Large intestine (tissue), 3 donors: ENCODE measurements at regions not wholly inside any gene's neighbourhood (a gene's known extent, or its start where the extent isn't known, plus 50 kb on each side); places are given as distances from the start of the nearest gene placed in this dataset.

Experiments
- DNase-seq, 2 donors: peaks; one replicate each; pipeline versions ENCODE4 v3.0.0 to v3.0.0-alpha.2; 2013
- H3K27ac ChIP-seq: one replicate; pipeline ENCODE4 v1.5.1; 2013; ENCODE audit warnings: low read length
- H3K27me3 ChIP-seq: 2 replicates; pipeline ENCODE4 v1.6.1; 2013; ENCODE audit warnings: low read length; ENCODE audit not compliant: control insufficient read depth, insufficient read depth
- H3K36me3 ChIP-seq: 2 replicates; pipeline ENCODE4 v1.6.1; 2013; ENCODE audit warnings: low read length; ENCODE audit not compliant: control insufficient read depth, insufficient read depth
- H3K4me1 ChIP-seq: one replicate; pipeline ENCODE4 v1.6.1; 2013; ENCODE audit warnings: low read length; ENCODE audit not compliant: control insufficient read depth, insufficient read depth
- H3K4me3 ChIP-seq: one replicate; pipeline ENCODE4 v1.5.1; 2013; ENCODE audit warnings: low read length
- H3K9me3 ChIP-seq: one replicate; pipeline ENCODE4 v1.6.1; 2013; ENCODE audit warnings: mild to moderate bottlenecking, low read depth, low read length, moderate library complexity; ENCODE audit not compliant: control insufficient read depth
- WGBS: methylation state at CpG from one replicate; pipeline ENCODE4 v1.1.5; 2013; ENCODE audit warnings: low lambda C conversion rate; ENCODE audit not compliant: insufficient coverage; 5-methylcytosine and 5-hydroxymethylcytosine counted together

DNA sequence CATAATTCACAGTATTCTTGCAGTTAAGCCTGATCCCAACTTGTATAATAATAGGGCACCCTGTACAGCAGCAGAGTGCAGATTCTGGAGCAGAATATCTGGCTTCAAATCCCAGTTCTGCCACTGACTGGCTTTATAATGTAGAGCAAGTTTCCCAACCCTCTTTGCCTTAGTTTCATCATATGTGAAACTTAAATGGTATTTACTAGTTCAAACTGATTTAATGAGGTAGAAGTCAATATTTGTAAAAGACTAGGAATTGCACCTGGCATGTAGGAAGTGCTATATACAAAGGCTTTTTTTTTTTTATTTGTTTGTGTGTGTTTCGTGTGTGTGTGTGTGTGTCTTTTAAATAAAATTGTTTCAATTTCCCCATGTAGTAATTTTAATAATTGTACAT, 125.9 kb downstream of the CCER1 start:
- no peak for DNase-seq
- no CpG with 5 or more reads among the region's 1 CpG for WGBS
- H3K4me3 ChIP-seq: no peak overlapping the region

DNA sequence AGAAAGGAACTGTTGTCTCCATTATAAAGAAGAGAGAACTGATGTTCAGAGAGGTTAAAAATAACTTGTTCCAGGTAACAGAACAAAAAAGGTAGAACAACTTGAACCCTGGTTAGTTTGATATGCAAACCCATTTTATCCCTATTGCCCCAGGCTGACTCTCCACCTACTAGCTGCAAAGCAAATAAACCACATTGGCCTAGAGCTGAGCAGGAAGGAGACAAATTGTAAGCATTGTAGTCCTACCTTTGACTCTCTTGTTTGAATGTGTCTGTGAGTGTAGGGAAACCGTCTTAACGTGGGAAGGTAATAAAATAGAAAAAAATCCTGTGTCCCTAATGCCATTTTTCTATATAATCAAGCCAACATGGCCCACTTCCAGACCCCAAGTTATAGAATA, 126.4 kb downstream of the CCER1 start:
- no peaks in the 10 kb centered on the region for H3K27me3 ChIP-seq
- H3K9me3 ChIP-seq: no peaks in the 10 kb centered on the region
- 45% methylated on average over 2 of the region's 2 CpGs for WGBS
- no peaks in the 10 kb centered on the region for H3K4me1 ChIP-seq
- DNase-seq: no peak
- no peak overlapping the region for H3K4me3 ChIP-seq
- H3K36me3 ChIP-seq: no peaks in the 10 kb centered on the region
- H3K27ac ChIP-seq: no peak overlapping the region

More for the DNA sequence above, 125.9 kb downstream of the CCER1 start:
- Histone ChIP-seq H3K27ac (no peak overlapping the region), H3K9me3 (no peaks in the 10 kb centered on the region), H3K36me3 (no peaks in the 10 kb centered on the region), H3K27me3 (no peaks in the 10 kb centered on the region), H3K4me1 (no peaks in the 10 kb centered on the region)

DNA sequence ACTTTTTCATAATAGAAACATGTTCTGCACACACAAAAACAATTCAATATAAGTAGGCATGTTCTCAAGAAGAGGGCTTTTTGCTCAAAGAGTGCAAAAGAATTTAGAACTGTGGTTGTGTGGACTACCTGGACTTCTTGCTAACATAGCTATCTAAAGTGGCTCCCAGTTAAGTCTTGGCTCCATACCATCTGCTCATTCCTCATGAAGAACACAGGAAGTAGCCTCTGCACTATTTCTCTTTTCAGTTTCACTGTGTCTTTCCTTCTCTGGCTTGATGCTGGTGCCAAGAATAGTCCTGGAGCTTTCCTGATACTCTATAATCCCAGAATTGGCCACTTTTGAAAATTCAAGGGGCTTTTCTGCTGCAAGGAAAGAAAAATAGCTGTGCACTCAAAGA, 127.4 kb downstream of the CCER1 start:
- no peaks in the 10 kb centered on the region for H3K27me3 ChIP-seq
- no peaks in the 10 kb centered on the region for H3K4me1 ChIP-seq
- DNase-seq: no peak
- H3K27ac ChIP-seq: no peak overlapping the region
- H3K4me3 ChIP-seq: no peak overlapping the region
- no peaks in the 10 kb centered on the region for H3K36me3 ChIP-seq
- H3K9me3 ChIP-seq: no peaks in the 10 kb centered on the region

DNA sequence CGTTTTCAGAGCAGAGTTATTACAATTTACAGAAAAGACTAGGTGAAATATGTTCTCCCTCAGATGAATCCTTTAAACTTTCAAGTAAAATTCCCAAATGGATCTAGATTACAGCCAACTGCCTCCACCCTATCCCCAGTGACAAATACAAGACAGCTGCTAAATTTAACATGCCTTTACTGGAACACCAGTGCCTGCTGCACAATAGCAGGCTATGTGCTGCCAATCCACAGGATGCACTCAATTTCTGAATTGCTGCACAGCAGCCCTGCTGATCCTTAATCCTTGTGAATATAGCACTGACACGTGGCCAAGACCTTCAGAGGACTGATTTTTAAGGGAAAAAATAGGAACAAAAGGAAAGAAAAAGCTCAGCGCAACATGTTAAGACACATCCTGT, 128.9 kb downstream of the CCER1 start:
- DNase-seq: no peak

DNA sequence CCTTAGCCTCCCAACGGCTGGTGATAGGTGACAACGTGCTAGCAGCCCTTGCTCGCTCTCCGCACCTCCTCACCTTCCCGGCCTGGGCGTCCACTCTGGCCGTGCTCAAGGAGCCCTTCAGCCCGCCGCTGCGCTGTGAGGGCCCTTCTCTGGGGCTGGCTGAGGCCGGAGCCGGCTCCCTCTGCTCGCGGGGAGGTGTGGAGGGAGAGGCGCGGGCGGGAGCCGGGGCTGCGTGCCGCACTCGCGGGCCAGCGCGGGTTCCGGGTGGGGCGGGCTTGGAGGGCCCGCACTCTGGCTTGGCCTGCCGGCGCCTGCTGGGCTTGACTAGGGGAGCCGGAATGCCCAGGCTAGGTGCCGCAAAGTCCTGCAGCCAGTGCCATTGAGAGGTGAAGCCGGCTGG, 131.1 kb downstream of the CCER1 start:
- Histone ChIP-seq H3K9me3 (no peaks in the 10 kb centered on the region), H3K4me3 (no peak overlapping the region), H3K27me3 (no peaks in the 10 kb centered on the region), H3K27ac (no peak overlapping the region), H3K36me3 (no peaks in the 10 kb centered on the region), H3K4me1 (no peaks in the 10 kb centered on the region)
- WGBS: no CpG with 5 or more reads among the region's 32 CpGs
- DNase-seq: no peak

More for the DNA sequence above, 128.9 kb downstream of the CCER1 start:
- WGBS: 100% methylated on average over 1 of the region's 3 CpGs
- H3K36me3 ChIP-seq: no peaks in the 10 kb centered on the region
- H3K27me3 ChIP-seq: no peaks in the 10 kb centered on the region
- H3K27ac ChIP-seq: no peak overlapping the region
- no peak overlapping the region for H3K4me3 ChIP-seq
- no peaks in the 10 kb centered on the region for H3K9me3 ChIP-seq
- no peaks in the 10 kb centered on the region for H3K4me1 ChIP-seq

DNA sequence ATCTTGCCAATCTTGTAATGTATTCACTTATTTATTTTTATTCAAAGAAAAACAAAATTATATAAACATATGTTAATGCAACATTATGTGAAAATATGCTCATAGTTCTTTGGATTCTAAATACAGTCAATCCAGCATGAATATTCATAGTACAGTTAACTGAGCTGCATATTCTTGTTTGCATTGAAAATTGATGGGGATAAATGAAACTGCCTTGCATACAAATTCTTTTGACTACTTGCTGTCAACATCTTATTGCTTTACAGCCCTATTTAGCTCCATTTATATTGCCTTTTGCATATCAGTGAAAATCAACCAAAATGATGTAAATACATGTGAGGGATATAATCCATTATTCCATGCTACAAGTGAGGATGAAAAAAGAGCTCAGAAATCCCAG, 135.3 kb downstream of the CCER1 start:
- H3K27me3 ChIP-seq: no peaks in the 10 kb centered on the region
- DNase-seq: no peak
- H3K9me3 ChIP-seq: no peaks in the 10 kb centered on the region

DNA sequence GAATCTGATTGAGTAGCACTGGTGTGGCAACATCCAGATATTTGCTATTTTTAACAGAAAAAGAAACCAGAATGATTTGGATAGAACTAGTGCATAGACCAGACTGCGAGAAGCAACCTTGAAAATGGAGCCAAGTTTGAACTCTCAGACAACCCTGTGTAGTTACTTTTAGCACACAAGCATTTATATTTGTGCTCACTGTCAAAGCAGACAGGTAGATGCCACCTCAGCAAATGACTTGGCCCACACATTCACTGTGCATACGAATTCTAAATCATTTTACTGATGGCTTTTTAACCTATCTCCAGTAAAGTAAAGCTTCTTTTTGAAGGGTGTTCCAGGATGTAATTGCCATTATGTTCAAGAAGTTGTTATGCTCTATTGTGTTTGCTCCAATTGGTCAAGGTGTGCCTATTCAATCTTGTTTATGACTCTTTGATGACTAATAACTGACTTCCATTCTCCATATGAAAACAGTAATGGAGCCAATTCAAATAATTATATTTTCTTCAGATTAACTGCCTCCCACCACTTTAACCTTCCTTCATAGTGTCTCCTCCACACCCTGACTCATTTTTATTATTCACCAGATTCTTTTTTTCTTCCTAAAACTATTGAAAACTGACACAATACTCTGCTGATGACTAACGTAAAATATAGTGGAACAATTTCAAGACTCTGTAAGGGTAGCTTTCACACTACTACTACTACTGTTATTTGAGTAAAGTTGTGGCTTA, 138.5 kb downstream of the CCER1 start:
- Histone ChIP-seq H3K27ac (no peak overlapping the region), H3K4me3 (no peak overlapping the region), H3K36me3 (no peaks in the 10 kb centered on the region), H3K4me1 (no peaks in the 10 kb centered on the region), H3K27me3 (no peaks in the 10 kb centered on the region), H3K9me3 (no peaks in the 10 kb centered on the region)
- no peak for DNase-seq
- WGBS: 82% methylated on average over 2 of the region's 3 CpGs

More for the DNA sequence above, 135.3 kb downstream of the CCER1 start:
- H3K4me3 ChIP-seq: no peak overlapping the region
- H3K36me3 ChIP-seq: no peaks in the 10 kb centered on the region
- no peaks in the 10 kb centered on the region for H3K4me1 ChIP-seq
- no peak overlapping the region for H3K27ac ChIP-seq

DNA sequence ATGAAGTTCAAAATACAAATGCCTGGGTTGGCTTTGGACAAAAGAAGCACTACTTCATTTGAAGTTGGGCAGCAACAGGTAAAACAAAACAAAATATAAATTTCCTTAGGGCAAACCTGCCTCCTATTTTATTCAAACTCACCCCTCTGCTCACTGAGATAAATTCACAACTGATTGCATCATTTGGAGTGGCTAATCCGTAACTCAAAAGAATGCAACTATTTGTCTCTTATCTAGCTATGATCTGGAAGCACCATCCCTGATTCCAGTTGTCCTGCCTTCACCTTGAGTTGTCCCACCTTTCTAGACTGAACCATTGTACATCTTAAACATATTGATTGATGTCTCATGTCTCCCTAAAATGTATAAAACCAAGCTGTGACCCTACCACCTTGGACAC, 145.0 kb downstream of the CCER1 start:
- no peaks in the 10 kb centered on the region for H3K27me3 ChIP-seq
- no peak for DNase-seq
- H3K4me1 ChIP-seq: no peaks in the 10 kb centered on the region
- H3K36me3 ChIP-seq: no peaks in the 10 kb centered on the region
- H3K27ac ChIP-seq: no peak overlapping the region
- no peak overlapping the region for H3K4me3 ChIP-seq
- WGBS: 33% methylated on average over 1 of the region's 1 CpG
- no peaks in the 10 kb centered on the region for H3K9me3 ChIP-seq

DNA sequence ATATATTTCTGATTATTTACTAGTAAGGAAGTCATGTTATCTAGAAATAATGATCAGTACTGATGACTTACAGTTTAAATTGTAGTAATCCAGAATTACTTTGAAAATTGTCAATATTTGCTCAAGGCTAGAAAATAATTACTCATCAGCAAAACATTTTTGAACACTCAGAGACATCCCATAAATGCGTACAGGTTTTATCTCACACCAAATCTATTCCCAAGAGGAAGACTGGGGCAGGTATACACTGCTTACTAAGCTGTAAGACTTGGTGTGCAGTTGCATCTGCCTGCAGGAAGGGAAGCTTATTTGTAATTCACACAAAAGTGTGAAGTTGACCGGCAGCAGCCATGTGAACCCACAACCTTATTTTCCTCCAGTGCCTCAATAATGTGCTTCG, 146.4 kb downstream of the CCER1 start:
- H3K4me1 ChIP-seq: no peaks in the 10 kb centered on the region
- H3K9me3 ChIP-seq: no peaks in the 10 kb centered on the region
- no peak overlapping the region for H3K27ac ChIP-seq
- H3K27me3 ChIP-seq: no peaks in the 10 kb centered on the region
- no peak overlapping the region for H3K4me3 ChIP-seq
- no peaks in the 10 kb centered on the region for H3K36me3 ChIP-seq
- DNase-seq: no peak
- WGBS: 100% methylated on average over 1 of the region's 3 CpGs

DNA sequence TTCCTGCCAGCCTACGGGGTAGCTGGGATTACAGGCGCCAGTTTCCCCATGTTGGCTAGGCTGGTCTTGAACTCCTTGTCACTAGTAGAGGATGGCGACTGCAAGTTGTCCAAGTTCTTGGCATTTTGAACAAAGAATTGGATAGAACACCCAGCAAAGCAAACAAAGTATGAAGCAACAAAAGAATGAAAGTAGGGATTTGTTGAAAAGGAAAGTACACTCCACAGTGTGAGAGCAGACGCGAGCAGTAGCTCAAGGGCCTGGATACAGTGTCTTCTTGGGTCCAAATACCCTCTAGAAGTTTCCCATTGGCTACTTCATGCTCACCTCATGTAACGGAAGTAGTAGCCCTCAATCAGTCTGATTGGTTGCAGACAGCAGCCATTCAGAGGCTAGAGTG, 152.2 kb downstream of the CCER1 start:
- Histone ChIP-seq H3K9me3 (no peaks in the 10 kb centered on the region), H3K27me3 (no peaks in the 10 kb centered on the region), H3K27ac (no peak overlapping the region), H3K4me3 (no peak overlapping the region), H3K36me3 (no peaks in the 10 kb centered on the region), H3K4me1 (no peaks in the 10 kb centered on the region)
- DNase-seq: no peak
- 95% methylated on average over 3 of the region's 6 CpGs for WGBS

DNA sequence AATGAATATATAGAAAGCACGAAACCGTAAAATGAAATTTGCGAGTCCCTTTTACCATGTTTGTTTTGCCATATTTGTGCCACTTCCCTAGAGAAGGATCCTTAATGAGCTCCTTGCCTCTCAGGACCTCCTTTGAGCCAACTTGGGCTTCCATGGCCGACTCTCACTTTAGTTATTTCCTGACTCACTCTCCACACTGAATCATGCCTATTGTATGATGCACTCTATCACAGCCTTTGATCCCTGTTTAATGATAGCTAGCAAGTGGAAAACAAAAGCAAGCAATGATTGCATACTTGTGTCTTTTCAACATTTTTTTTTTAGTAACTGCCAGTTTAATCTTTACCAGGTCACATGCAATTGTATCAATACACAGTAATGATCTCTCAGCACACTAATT, 153.2 kb downstream of the CCER1 start:
- no peak for DNase-seq
- no peak overlapping the region for H3K27ac ChIP-seq
- 100% methylated on average over 1 of the region's 4 CpGs for WGBS
- no peak overlapping the region for H3K4me3 ChIP-seq
- H3K9me3 ChIP-seq: no peaks in the 10 kb centered on the region
- H3K27me3 ChIP-seq: no peaks in the 10 kb centered on the region
- H3K4me1 ChIP-seq: no peaks in the 10 kb centered on the region
- no peaks in the 10 kb centered on the region for H3K36me3 ChIP-seq
